SJSA1 (cell line): ENCODE measurements at regions not wholly inside any gene's neighbourhood (a gene's known extent, or its start where the extent isn't known, plus 50 kb on each side); places are given as distances from the start of the nearest gene placed in this dataset.
"Not testable (repeated sequence)": the region's sequence is repeated elsewhere in the genome, so short reads cannot be mapped to it uniquely, and the experiment has no call there.

Experiments
- DNase-seq, 2 experiments: peaks; one replicate each; pipeline ENCODE4 v3.0.0-alpha.2; 2015 to 2020; ENCODE audit warnings: low spot score in 2 of 2, low read depth in 1 of 2
- H3K27ac ChIP-seq: fragments of 250-450 bp; sonication (Bioruptor Pico); 2 replicates; pipeline ENCODE4 v1.5.1; 2020; ENCODE audit warnings: mild to moderate bottlenecking, moderate library complexity
- H3K27me3 ChIP-seq: fragments of 250-450 bp; sonication (Bioruptor Pico); replicated peaks from 2 replicates; pipeline ENCODE4 v1.5.1; 2020; ENCODE audit warnings: mild to moderate bottlenecking, moderate library complexity
- H3K36me3 ChIP-seq: fragments of 250-450 bp; sonication (Bioruptor Pico); 2 replicates; pipeline ENCODE4 v1.5.1; 2020; ENCODE audit warnings: mild to moderate bottlenecking
- H3K4me1 ChIP-seq: fragments of 250-450 bp; sonication (Bioruptor Pico); replicated peaks from 2 replicates; pipeline ENCODE4 v1.6.1; 2021; ENCODE audit warnings: mild to moderate bottlenecking
- H3K4me3 ChIP-seq: fragments of 250-450 bp; sonication (Bioruptor Pico); 2 replicates; pipeline ENCODE4 v1.5.1; 2020; ENCODE audit warnings: mild to moderate bottlenecking
- H3K9me3 ChIP-seq: fragments of 250-450 bp; sonication (Bioruptor Pico); replicated peaks from 2 replicates; pipeline ENCODE4 v1.5.1; 2020; ENCODE audit warnings: mild to moderate bottlenecking

- Histone ChIP-seq H3K27ac (no peak overlapping the region), H3K9me3 (no peaks in the 10 kb centered on the region), H3K4me3 (no peak overlapping the region), H3K4me1 (no peaks in the 10 kb centered on the region), H3K27me3 (no peaks in the 10 kb centered on the region; the same call in none of the 2 replicates), H3K36me3 (no peaks in the 10 kb centered on the region)
- no peak for DNase-seq
Measured at GRCh38 chr2:40666398-40666797, 214.5 kb upstream of the SLC8A1 start.

- no peak for DNase-seq
- H3K9me3 ChIP-seq = no peaks in the 10 kb centered on the region
- no peak overlapping the region for H3K4me3 ChIP-seq
- H3K36me3 ChIP-seq = no peaks in the 10 kb centered on the region
- no peaks in the 10 kb centered on the region; the same call in none of the 2 replicates for H3K27me3 ChIP-seq
- no peak overlapping the region for H3K27ac ChIP-seq
- no peaks in the 10 kb centered on the region for H3K4me1 ChIP-seq
Measured at GRCh38 chr2:40668425-40668824, 216.5 kb upstream of the SLC8A1 start.

GRCh38 chr2:40676134-40676790 lies 224.4 kb upstream of the SLC8A1 start:
- H3K27me3 ChIP-seq, H3K4me1 ChIP-seq, DNase-seq, H3K9me3 ChIP-seq, H3K36me3 ChIP-seq, H3K4me3 ChIP-seq, H3K27ac ChIP-seq: not testable (repeated sequence)

- Histone ChIP-seq H3K27me3 (no peaks in the 10 kb centered on the region), H3K4me1 (no peaks in the 10 kb centered on the region; the same call in 1 of the 2 replicates), H3K36me3 (no peaks in the 10 kb centered on the region), H3K4me3 (no peak overlapping the region), H3K27ac (no peak overlapping the region), H3K9me3 (no peaks in the 10 kb centered on the region)
- no peak for DNase-seq
Measured at GRCh38 chr2:40680547-40680946, 228.7 kb upstream of the SLC8A1 start.

GRCh38 chr2:40690036-40690435 lies 238.1 kb upstream of the SLC8A1 start:
- DNase-seq = no peak
- Histone ChIP-seq H3K4me1 (no peaks in the 10 kb centered on the region), H3K27ac (no peak overlapping the region), H3K4me3 (no peak overlapping the region), H3K27me3 (no peaks in the 10 kb centered on the region), H3K36me3 (no peaks in the 10 kb centered on the region), H3K9me3 (no peaks in the 10 kb centered on the region)

- Histone ChIP-seq H3K9me3 (no peaks in the 10 kb centered on the region), H3K36me3 (no peaks in the 10 kb centered on the region), H3K4me1 (no peaks in the 10 kb centered on the region), H3K27ac (no peak overlapping the region), H3K4me3 (no peak overlapping the region), H3K27me3 (no peaks in the 10 kb centered on the region)
- no peak for DNase-seq
Measured at GRCh38 chr2:40690525-40690924, 238.6 kb upstream of the SLC8A1 start.

GRCh38 chr2:40700231-40700954 lies 248.5 kb upstream of the SLC8A1 start:
- H3K27ac ChIP-seq = no peak overlapping the region
- no peak overlapping the region for H3K4me3 ChIP-seq
- no peaks in the 10 kb centered on the region for H3K36me3 ChIP-seq
- no peak for DNase-seq
- no peaks in the 10 kb centered on the region for H3K9me3 ChIP-seq
- H3K27me3 ChIP-seq = no peaks in the 10 kb centered on the region; the same call in 1 of the 2 replicates
- no peaks in the 10 kb centered on the region for H3K4me1 ChIP-seq

GRCh38 chr2:40712197-40712894 lies 260.5 kb upstream of the SLC8A1 start:
- H3K9me3 ChIP-seq, H3K36me3 ChIP-seq, H3K4me3 ChIP-seq, H3K27me3 ChIP-seq: not testable (repeated sequence)
- peak overlapping the region; percentile 33 for H3K27ac ChIP-seq
- peaks cover 24% of the 10 kb centered on the region for H3K4me1 ChIP-seq
- DNase-seq = peak; percentile 59 to 67

- peak overlapping the region; percentile 23; the same call in 1 of the 2 replicates for H3K27ac ChIP-seq
- H3K4me3 ChIP-seq = no peak overlapping the region
- no peaks in the 10 kb centered on the region for H3K27me3 ChIP-seq
Measured at GRCh38 chr2:40716879-40717278, 265.0 kb upstream of the SLC8A1 start.

GRCh38 chr2:40719414-40719813 lies 267.5 kb upstream of the SLC8A1 start:
- Histone ChIP-seq H3K4me1 (peaks cover 9% of the 10 kb centered on the region), H3K27me3 (no peaks in the 10 kb centered on the region), H3K27ac (no peak overlapping the region), H3K4me3 (no peak overlapping the region), H3K9me3 (no peaks in the 10 kb centered on the region), H3K36me3 (no peaks in the 10 kb centered on the region)
- no peak for DNase-seq

More at GRCh38 chr2:40716879-40717278, 265.0 kb upstream of the SLC8A1 start:
- H3K4me1 ChIP-seq = peaks cover 22% of the 10 kb centered on the region
- H3K36me3 ChIP-seq = no peaks in the 10 kb centered on the region
- DNase-seq = peak; percentile 21 to 55
- no peaks in the 10 kb centered on the region for H3K9me3 ChIP-seq

GRCh38 chr2:40721595-40721994 lies 269.7 kb upstream of the SLC8A1 start:
- H3K27ac ChIP-seq = no peak overlapping the region
- DNase-seq = peak in 1 of 2 experiments; percentile 22
- peaks cover 9% of the 10 kb centered on the region for H3K4me1 ChIP-seq
- no peaks in the 10 kb centered on the region for H3K27me3 ChIP-seq
- no peak overlapping the region for H3K4me3 ChIP-seq
- no peaks in the 10 kb centered on the region for H3K36me3 ChIP-seq
- H3K9me3 ChIP-seq = no peaks in the 10 kb centered on the region

- no peak for DNase-seq
- H3K27ac ChIP-seq = no peak overlapping the region
- H3K9me3 ChIP-seq = no peaks in the 10 kb centered on the region
- H3K4me3 ChIP-seq = no peak overlapping the region
- H3K4me1 ChIP-seq = no peaks in the 10 kb centered on the region; the same call in 1 of the 2 replicates
- no peaks in the 10 kb centered on the region for H3K27me3 ChIP-seq
- H3K36me3 ChIP-seq = no peaks in the 10 kb centered on the region
Measured at GRCh38 chr2:40723194-40723593, 271.3 kb upstream of the SLC8A1 start.

- H3K27ac ChIP-seq = no peak overlapping the region
- no peaks in the 10 kb centered on the region for H3K27me3 ChIP-seq
- H3K4me3 ChIP-seq = no peak overlapping the region
- no peak for DNase-seq
- no peaks in the 10 kb centered on the region for H3K9me3 ChIP-seq
- no peaks in the 10 kb centered on the region for H3K36me3 ChIP-seq
- H3K4me1 ChIP-seq = no peaks in the 10 kb centered on the region; the same call in 1 of the 2 replicates
Measured at GRCh38 chr2:40725040-40725439, 273.1 kb upstream of the SLC8A1 start.

- no peak overlapping the region for H3K27ac ChIP-seq
- H3K9me3 ChIP-seq = no peaks in the 10 kb centered on the region
- no peak for DNase-seq
- no peak overlapping the region for H3K4me3 ChIP-seq
- no peaks in the 10 kb centered on the region for H3K36me3 ChIP-seq
- no peaks in the 10 kb centered on the region; the same call in 1 of the 2 replicates for H3K4me1 ChIP-seq
- H3K27me3 ChIP-seq = no peaks in the 10 kb centered on the region
Measured at GRCh38 chr2:40725950-40726349, 274.1 kb upstream of the SLC8A1 start.
